MM.1S (cell line): ENCODE measurements at regions not wholly inside any gene's neighbourhood (a gene's known extent, or its start where the extent isn't known, plus 50 kb on each side); places are given as distances from the start of the nearest gene placed in this dataset.

Source experiments
- EZH2phosphoT487 ChIP-seq: fragments of 300-600 bp; sonication (generic); IDR thresholded peaks from 2 replicates; pipeline ENCODE4 v1.6.1; 2018; ENCODE audit warnings: antibody characterized with exemption, low read length
- TF ChIP-seq, protein P1 (sequence below): fragments of 300-600 bp; sonication (generic); IDR thresholded peaks from 2 replicates; pipeline ENCODE4 v1.5.1; 2016; ENCODE audit warnings: antibody characterized with exemption, low read length, mixed read lengths

DNA sequence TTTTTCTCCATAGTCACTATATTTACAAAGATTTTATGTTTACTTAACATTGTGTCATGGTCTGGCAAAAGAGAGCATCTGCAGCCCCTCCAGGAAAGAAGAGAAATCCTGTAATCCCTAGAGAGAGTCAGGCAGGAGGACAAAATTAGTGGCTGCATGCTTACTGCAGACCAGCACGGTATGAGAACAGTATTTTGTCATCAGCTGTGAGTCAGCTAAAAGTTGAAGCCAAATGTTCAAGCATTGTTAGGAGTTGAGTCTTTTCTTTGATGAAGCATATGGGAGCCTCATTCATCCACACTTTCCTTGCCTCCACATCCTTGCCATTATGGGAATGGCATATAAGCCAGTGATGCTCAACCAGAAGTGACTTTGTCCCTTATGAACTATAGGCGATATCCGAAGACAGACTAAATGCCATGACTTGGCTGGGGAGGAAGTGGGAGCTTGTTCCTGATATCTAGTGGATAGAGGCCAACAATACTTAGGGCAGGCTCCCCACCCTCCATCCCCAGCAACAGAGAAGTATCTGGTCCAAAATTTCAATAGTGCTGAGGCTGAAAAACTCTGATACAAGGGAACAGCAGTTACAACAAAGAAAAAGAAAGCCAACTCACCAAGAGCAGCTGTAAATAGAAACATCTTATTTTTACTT, 112.0 kb upstream of the OR5AK2 start:
- TF ChIP-seq, protein P1, sequence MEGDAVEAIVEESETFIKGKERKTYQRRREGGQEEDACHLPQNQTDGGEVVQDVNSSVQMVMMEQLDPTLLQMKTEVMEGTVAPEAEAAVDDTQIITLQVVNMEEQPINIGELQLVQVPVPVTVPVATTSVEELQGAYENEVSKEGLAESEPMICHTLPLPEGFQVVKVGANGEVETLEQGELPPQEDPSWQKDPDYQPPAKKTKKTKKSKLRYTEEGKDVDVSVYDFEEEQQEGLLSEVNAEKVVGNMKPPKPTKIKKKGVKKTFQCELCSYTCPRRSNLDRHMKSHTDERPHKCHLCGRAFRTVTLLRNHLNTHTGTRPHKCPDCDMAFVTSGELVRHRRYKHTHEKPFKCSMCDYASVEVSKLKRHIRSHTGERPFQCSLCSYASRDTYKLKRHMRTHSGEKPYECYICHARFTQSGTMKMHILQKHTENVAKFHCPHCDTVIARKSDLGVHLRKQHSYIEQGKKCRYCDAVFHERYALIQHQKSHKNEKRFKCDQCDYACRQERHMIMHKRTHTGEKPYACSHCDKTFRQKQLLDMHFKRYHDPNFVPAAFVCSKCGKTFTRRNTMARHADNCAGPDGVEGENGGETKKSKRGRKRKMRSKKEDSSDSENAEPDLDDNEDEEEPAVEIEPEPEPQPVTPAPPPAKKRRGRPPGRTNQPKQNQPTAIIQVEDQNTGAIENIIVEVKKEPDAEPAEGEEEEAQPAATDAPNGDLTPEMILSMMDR: no peak
- TF ChIP-seq EZH2phosphoT487: no peak
